ENCODE measurements at regions not wholly inside any gene's neighbourhood (a gene's known extent, or its start where the extent isn't known, plus 50 kb on each side); places are given as distances from the start of the nearest gene placed in this dataset.
"Not testable (repeated sequence)": the region's sequence is repeated elsewhere in the genome, so short reads cannot be mapped to it uniquely, and the experiment has no call there.

DNA sequence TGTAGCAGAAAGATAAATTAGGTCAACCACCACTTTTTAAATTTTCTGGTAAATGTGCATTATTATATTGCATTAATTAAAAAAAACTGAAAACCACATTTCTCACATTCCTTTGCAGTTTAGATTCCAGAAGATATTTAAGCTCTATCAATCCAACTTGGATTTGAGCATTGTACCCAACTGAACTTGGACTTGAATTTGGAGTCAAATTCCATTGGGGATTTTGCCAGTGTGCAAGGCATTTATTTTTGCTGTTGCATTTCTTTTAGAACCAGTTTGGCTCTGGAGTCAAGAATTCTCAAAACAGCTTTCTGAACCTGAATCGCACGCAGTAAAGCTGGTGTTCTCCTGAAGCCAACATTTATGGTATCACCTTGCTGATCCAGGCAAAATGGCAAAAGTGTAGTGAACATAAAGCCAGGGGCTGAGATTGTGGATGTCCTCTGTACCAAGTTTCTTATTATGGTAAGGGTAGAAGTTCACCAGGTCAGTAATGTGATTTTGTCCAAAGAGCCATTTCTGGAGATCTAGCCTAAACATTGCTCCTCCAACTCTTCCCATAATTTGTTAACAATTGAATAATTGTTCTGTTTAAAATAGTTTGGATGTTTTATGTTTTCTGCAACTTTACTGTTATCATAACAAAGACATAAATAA, 890.9 kb downstream of the LRRIQ3 start:
- Histone ChIP-seq H3K36me3 (no peaks in the 10 kb centered on the region), H3K27me3 (no peaks in the 10 kb centered on the region), H3K4me3 (no peak overlapping the region), H3K4me1 (no peaks in the 10 kb centered on the region), H3K9me3 (no peaks in the 10 kb centered on the region), H3K27ac (no peak overlapping the region)
- intact Hi-C loops (cut with DNase I; ENCODE audit: low total_unique reads) = no loop called here
- 87 to 100% (median 89%) methylated on average over 1 to 2 of the region's 2 CpGs for WGBS, 5 donors
- DNase-seq = no peak
- TF ChIP-seq, protein P1, sequence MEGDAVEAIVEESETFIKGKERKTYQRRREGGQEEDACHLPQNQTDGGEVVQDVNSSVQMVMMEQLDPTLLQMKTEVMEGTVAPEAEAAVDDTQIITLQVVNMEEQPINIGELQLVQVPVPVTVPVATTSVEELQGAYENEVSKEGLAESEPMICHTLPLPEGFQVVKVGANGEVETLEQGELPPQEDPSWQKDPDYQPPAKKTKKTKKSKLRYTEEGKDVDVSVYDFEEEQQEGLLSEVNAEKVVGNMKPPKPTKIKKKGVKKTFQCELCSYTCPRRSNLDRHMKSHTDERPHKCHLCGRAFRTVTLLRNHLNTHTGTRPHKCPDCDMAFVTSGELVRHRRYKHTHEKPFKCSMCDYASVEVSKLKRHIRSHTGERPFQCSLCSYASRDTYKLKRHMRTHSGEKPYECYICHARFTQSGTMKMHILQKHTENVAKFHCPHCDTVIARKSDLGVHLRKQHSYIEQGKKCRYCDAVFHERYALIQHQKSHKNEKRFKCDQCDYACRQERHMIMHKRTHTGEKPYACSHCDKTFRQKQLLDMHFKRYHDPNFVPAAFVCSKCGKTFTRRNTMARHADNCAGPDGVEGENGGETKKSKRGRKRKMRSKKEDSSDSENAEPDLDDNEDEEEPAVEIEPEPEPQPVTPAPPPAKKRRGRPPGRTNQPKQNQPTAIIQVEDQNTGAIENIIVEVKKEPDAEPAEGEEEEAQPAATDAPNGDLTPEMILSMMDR (IDR thresholded peaks at IDR 0.05) = no peak
- TF ChIP-seq POLR2A (IDR thresholded peaks at IDR 0.05) (no peak), EP300 (IDR thresholded peaks at IDR 0.05) (no peak), POLR2AphosphoS5 (IDR thresholded peaks at IDR 0.05) (no peak)

DNA sequence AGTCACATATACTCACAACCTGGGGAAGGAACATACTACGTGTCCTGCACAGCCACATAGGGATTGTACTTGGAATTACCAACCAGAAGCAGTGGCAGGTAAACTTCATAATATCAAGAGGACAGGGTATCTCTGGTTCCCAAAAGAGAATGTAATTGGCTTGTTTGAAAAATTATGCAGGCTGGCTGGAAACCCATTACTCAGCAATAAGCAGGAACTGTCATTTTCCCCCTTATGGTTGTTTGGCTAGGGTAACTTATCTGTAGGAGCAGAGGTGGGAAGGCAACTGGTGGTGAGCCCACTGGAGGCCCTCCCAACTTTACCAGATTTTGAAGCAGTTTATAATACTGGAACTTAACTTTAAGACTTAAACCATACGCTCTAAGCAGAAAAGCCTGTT, 924.1 kb downstream of the LRRIQ3 start:
- Histone ChIP-seq H3K36me3 (no peaks in the 10 kb centered on the region), H3K9me3 (peaks cover 0 to 15% (median 11%) of the 10 kb centered on the region in 4 donors), H3K4me1 (no peaks in the 10 kb centered on the region), H3K27ac (no peak overlapping the region), H3K27me3 (no peaks in the 10 kb centered on the region), H3K4me3 (no peak overlapping the region)
- 76 to 87% (median 80%) methylated on average over 2 of the region's 2 CpGs for WGBS, 5 donors
- intact Hi-C loops (cut with DNase I; ENCODE audit: low total_unique reads) = no loop called here
- TF ChIP-seq EP300 (IDR thresholded peaks at IDR 0.05) = no peak
- TF ChIP-seq, protein P1 (IDR thresholded peaks at IDR 0.05) = no peak
- TF ChIP-seq POLR2A (IDR thresholded peaks at IDR 0.05) = no peak
- TF ChIP-seq POLR2AphosphoS5 (IDR thresholded peaks at IDR 0.05) = no peak
- no peak for DNase-seq

GRCh38 chr1:73245196-73245595, 952.8 kb downstream of the LRRIQ3 start:
- H3K36me3 ChIP-seq; DNase-seq; H3K4me1 ChIP-seq; H3K4me3 ChIP-seq; H3K27ac ChIP-seq; intact Hi-C loops (cut with DNase I; ENCODE audit: low total_unique reads); H3K27me3 ChIP-seq: not testable (repeated sequence)
- H3K9me3 ChIP-seq = peaks cover 0 to 33% (median 16%) of the 10 kb centered on the region in 4 donors

GRCh38 chr1:73218995-73219546, 936.7 kb upstream of the NEGR1 start:
- TF ChIP-seq EP300 (IDR thresholded peaks at IDR 0.05) (no peak), POLR2AphosphoS5 (IDR thresholded peaks at IDR 0.05) (no peak), POLR2A (IDR thresholded peaks at IDR 0.05) (no peak)
- TF ChIP-seq, protein P1 (IDR thresholded peaks at IDR 0.05) = no peak
- 43 to 53% (median 46%) methylated on average over 2 of the region's 2 CpGs for WGBS, 5 donors
- Histone ChIP-seq H3K36me3 (no peaks in the 10 kb centered on the region), H3K4me1 (no peaks in the 10 kb centered on the region), H3K27ac (no peak overlapping the region), H3K9me3 (peaks cover 0 to 20% (median 14%) of the 10 kb centered on the region in 4 donors), H3K4me3 (no peak overlapping the region), H3K27me3 (no peaks in the 10 kb centered on the region)
- intact Hi-C loops (cut with DNase I; ENCODE audit: low total_unique reads) = no loop called here
- DNase-seq = no peak

GRCh38 chr1:73205294-73205973, 923.1 kb upstream of the NEGR1 start:
- Histone ChIP-seq H3K36me3 (no peaks in the 10 kb centered on the region), H3K4me1 (no peaks in the 10 kb centered on the region), H3K9me3 (no peaks in the 10 kb centered on the region), H3K27ac (no peak overlapping the region), H3K27me3 (no peaks in the 10 kb centered on the region), H3K4me3 (no peak overlapping the region)
- TF ChIP-seq POLR2AphosphoS5 (IDR thresholded peaks at IDR 0.05) = no peak
- TF ChIP-seq, protein P1 (IDR thresholded peaks at IDR 0.05) = no peak
- no peak for TF ChIP-seq POLR2A (IDR thresholded peaks at IDR 0.05)
- TF ChIP-seq EP300 (IDR thresholded peaks at IDR 0.05) = no peak
- intact Hi-C loops (cut with DNase I; ENCODE audit: low total_unique reads) = no loop called here
- WGBS, 5 donors = 64 to 77% (median 68%) methylated on average over 5 of the region's 5 CpGs
- peak in 1 of 2 donors; percentile 4 for DNase-seq
